ENCODE measurements at regions not wholly inside any gene's neighbourhood (a gene's known extent, or its start where the extent isn't known, plus 50 kb on each side); places are given as distances from the start of the nearest gene placed in this dataset.
A peak's percentile ranks its signal among the peaks of the same experiment; 100 is the strongest.

DNA sequence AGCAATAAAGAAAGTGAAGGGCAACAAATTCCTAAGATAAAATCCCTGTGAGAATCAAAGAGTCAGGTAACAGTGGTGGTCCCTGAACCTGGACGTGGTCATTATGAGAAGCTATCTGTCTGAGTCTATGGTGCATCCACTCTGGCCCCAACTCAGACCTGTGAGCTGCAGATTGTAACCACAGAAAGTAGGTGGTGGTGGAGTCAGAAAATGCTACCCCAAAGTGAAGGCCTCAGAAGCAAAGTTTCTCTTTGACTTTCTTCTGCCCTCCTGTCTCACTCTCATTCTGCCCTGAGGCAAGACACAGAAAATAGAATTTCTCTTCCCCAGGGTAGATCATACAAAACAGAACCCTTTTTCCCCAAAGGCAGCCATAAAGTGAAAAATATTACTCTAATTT lies 84.1 kb upstream of the NEIL3 start:
- H3K27ac Mint-ChIP-seq, result no peak overlapping the region
- ATAC-seq, result peak; percentile 58
- no peaks in the 10 kb centered on the region for H3K9me3 Mint-ChIP-seq
- H3K4me3 Mint-ChIP-seq, result no peak overlapping the region
- DNase-seq (ENCODE audit: low spot score in 2 of 2), result no peak
- no peaks in the 10 kb centered on the region for H3K36me3 Mint-ChIP-seq
- peaks cover 5% of the 10 kb centered on the region for H3K4me1 Mint-ChIP-seq

DNA sequence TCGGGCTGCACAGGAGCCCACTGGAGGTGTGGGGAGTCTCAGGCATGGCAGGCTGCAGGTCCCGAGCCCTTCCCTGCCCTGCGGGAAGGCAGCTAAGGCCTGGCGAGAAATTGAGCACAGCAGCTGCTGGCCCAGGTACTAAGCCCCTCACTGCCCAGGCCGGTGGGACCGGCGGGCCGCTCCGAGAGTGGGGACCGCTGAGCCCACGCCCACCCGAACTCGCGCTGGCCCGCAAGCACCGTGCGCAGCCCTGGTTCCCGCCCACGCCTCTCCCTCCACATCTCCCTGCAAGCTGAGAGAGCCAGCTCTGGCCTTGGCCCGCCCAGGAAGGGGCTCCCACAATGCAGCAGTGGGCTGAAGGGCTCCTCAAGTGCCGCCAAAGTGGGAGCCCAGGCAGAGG lies 82.0 kb upstream of the NEIL3 start:
- peaks cover 5% of the 10 kb centered on the region for H3K4me1 Mint-ChIP-seq
- no peaks in the 10 kb centered on the region for H3K36me3 Mint-ChIP-seq
- no peak for DNase-seq (ENCODE audit: low spot score in 2 of 2)
- ATAC-seq, result no peak
- no peak overlapping the region for H3K4me3 Mint-ChIP-seq
- no peaks in the 10 kb centered on the region for H3K9me3 Mint-ChIP-seq
- no peak overlapping the region for H3K27ac Mint-ChIP-seq

DNA sequence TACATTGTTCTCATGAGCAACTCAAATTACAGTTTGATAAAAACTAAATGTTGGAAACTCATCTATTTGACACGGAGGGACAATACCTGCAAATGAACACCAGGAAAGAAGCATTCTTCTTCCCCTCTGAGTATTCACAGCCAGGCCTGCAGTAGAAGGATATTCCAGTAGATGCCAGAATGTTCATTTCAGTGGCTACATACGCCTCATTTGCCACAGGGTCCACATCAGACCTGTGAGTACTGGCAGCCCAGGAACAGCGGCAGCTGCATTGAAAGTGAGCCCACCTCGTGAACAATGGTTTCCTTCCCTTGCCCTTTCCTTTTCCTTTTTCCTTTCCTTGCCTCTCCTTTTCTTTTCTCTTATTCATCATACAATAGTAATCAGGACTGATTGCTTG lies 81.1 kb upstream of the NEIL3 start:
- H3K27ac Mint-ChIP-seq, result no peak overlapping the region
- H3K9me3 Mint-ChIP-seq, result no peaks in the 10 kb centered on the region
- H3K4me1 Mint-ChIP-seq, result peaks cover 5% of the 10 kb centered on the region
- H3K4me3 Mint-ChIP-seq, result no peak overlapping the region
- H3K36me3 Mint-ChIP-seq, result no peaks in the 10 kb centered on the region
- DNase-seq (ENCODE audit: low spot score in 2 of 2) (no peak), ATAC-seq (no peak)

DNA sequence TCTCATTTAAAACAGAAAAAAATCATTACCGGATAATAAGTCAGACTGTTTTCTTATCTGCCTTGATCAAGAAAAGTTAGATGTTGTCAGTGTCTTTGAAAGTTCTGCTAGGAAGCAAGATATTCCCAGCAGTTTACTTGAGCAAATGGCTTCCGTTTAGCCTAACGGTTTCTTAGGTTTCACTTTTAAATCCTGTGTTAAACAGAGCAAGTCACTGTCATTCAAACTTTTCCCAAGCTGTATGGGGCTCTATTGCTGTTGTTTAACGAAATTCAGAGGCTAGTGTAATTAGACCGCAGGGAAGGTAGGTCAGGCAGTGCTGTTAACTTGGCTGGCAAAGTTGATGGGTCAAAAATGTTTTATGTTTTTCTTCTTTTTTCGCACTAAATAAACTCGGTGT lies 80.3 kb upstream of the NEIL3 start:
- Mint-ChIP-seq H3K27ac (peak overlapping the region; percentile 26), H3K4me1 (peaks cover 5% of the 10 kb centered on the region), H3K9me3 (no peaks in the 10 kb centered on the region), H3K36me3 (no peaks in the 10 kb centered on the region), H3K4me3 (peak overlapping the region; percentile 42)
- DNase-seq (ENCODE audit: low spot score in 2 of 2) (no peak), ATAC-seq (no peak)

DNA sequence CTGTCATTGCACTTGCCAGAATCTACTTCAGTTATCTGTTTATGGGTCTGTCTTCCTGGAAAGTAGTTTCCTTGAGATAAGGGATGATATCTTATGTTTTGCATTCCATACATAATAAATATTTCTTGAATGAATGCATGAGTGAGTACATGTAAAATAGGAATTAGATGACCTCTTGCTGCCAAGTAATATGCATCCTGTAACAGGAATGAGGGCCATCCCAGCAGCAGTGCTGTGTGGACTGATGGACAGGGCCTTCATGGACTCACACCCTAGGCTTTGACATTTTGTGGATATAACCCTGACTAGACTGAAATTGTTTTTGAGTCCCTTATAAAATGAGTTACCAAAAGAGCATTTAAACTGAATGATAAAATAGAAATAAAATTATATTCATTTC lies 77.2 kb upstream of the NEIL3 start:
- Mint-ChIP-seq H3K4me3 (no peak overlapping the region), H3K36me3 (no peaks in the 10 kb centered on the region), H3K9me3 (no peaks in the 10 kb centered on the region), H3K27ac (no peak overlapping the region), H3K4me1 (peaks cover 5% of the 10 kb centered on the region)
- ATAC-seq, result no peak
- DNase-seq (ENCODE audit: low spot score in 2 of 2), result no peak

DNA sequence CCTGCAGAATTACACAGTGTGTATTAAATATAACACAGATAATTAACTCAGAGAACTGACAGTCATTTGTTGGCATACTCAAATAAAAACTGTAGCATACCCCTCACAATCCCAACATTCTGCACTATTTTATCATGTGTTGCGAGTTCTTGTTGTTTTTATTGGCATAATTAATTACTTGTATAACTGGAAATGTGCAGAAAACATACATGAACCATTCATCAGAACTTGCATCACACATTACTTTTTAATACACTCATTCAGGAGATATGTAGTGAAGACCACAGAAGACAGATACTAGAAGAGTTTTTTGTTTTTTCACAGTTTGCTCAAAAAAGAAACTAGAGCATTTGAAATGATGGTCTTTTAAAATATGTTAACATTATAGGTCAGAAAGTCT lies 74.6 kb upstream of the NEIL3 start:
- no peaks in the 10 kb centered on the region for H3K4me1 Mint-ChIP-seq
- DNase-seq (ENCODE audit: low spot score in 2 of 2), result no peak
- ATAC-seq, result no peak
- H3K36me3 Mint-ChIP-seq, result no peaks in the 10 kb centered on the region
- no peak overlapping the region for H3K4me3 Mint-ChIP-seq
- H3K27ac Mint-ChIP-seq, result no peak overlapping the region
- H3K9me3 Mint-ChIP-seq, result no peaks in the 10 kb centered on the region

DNA sequence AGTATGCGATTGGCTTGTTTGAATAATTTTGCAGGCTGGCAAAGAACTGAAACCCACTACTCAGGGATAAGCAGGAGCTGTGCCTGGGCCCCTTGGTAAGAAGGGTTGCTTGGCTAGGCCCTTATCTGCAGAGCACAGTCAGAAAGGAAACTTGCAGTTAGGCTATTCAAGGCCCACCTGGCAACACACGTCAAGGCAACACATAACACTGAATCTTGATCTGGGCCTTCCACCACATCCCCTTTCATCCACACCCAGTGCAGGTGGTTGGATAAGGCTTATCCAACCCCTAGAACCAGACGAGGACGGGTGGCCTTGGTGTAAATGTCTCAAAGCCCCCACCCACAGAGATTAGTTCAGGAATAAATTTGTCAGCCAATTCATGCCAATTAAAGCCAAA lies 72.8 kb upstream of the NEIL3 start:
- H3K27ac Mint-ChIP-seq, result no peak overlapping the region

DNA sequence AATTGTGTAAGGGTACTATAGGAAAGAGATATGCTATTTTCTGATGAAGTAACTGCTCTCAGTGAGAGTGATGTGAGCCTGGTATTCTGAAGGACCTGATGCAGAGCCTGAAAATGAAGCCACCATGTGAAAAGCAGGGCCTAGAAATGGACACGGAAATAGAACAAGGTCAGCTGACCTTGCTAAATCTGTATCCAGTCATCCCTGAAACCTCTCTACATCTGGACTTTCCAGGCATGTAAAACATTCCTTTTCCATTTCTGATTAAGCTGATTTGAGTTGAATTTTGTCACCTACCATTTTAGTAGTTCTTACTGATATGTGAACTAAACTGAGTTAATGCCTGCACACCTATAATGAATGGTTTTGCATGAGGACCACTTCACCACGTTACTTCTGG lies 72.4 kb upstream of the NEIL3 start:
- Mint-ChIP-seq H3K27ac (no peak overlapping the region), H3K9me3 (no peaks in the 10 kb centered on the region)

More for the DNA sequence above, 72.8 kb upstream of the NEIL3 start:
- Mint-ChIP-seq H3K36me3 (no peaks in the 10 kb centered on the region), H3K4me1 (peaks cover 2% of the 10 kb centered on the region), H3K4me3 (no peak overlapping the region), H3K9me3 (no peaks in the 10 kb centered on the region)
- DNase-seq (ENCODE audit: low spot score in 2 of 2), result no peak
- no peak for ATAC-seq

DNA sequence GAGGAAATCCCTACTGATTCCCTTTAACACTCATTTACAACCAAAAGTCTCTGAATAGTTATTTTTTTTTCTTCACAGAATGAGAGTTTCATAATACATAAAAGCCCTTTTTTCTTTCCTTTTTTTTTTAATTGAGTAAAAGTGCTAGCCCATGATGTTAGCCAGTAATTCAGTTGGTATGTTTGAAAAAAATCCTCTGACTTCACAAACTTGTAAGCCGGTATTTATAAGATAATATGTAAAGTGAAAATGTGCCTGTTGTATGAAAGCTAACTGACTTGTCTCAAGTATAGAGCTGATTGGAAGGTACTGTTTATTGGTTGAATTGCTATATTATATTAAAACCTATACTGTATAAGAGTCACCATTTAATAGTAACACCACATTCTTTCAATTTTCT lies 70.2 kb upstream of the NEIL3 start:
- Mint-ChIP-seq H3K4me1 (peaks cover 5% of the 10 kb centered on the region), H3K36me3 (no peaks in the 10 kb centered on the region), H3K4me3 (no peak overlapping the region), H3K9me3 (no peaks in the 10 kb centered on the region), H3K27ac (no peak overlapping the region)
- no peak for ATAC-seq
- DNase-seq (ENCODE audit: low spot score in 2 of 2), result no peak

More for the DNA sequence above, 72.4 kb upstream of the NEIL3 start:
- no peak for DNase-seq (ENCODE audit: low spot score in 2 of 2)
- no peak for ATAC-seq
- Mint-ChIP-seq H3K4me1 (peaks cover 5% of the 10 kb centered on the region), H3K4me3 (no peak overlapping the region), H3K36me3 (no peaks in the 10 kb centered on the region)

DNA sequence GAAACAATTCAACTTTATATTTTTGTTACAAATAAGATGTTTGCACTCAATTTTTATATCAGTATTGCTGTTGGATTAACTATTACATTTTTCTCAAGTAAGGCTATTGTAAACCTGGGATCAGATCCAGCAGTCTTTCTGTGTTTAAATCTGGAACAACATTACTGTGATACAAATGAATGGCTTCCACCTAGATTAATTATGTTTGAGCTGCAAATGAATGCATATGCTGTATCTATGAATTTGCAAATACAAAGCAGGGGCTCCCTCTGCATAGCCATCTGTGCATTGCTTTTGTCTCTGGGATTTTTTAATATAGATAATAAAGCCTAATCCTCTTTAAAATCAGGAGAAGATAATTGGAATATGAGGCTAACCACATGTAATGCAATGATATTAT lies 69.8 kb upstream of the NEIL3 start:
- Mint-ChIP-seq H3K27ac (no peak overlapping the region), H3K4me3 (no peak overlapping the region), H3K36me3 (no peaks in the 10 kb centered on the region)

DNA sequence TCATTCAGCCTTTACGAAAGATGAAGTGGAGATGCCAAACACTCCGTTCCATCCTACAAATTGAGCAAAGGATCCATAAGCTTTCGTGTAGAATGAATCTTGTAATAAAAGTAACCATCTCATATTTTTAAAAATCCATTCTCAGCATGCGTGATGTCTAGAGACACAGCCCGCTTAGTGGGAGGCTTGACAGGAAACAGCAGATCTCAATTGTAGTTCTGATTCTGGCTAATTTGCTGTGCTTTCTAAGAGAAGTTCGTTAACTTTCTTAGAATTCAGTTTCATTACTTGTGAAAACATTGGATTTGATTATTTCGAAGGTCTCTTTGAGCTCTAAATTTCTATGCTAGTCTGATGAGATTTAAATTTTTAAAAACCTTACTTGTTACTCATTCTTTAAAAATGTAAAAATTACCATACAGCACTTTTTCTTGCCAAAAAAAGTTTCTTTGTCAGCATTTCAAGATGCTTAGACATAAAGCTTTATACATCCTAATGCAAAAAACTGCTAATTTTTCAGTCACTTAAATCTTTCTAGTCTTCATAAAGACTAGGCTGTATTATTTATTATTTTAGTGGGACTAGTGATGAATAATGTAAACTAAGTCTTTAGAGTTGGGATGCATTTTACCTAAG lies 66.9 kb upstream of the NEIL3 start:
- no peak for DNase-seq (ENCODE audit: low spot score in 2 of 2)

More for the DNA sequence above, 69.8 kb upstream of the NEIL3 start:
- no peak for DNase-seq (ENCODE audit: low spot score in 2 of 2)
- Mint-ChIP-seq H3K9me3 (no peaks in the 10 kb centered on the region), H3K4me1 (peaks cover 5% of the 10 kb centered on the region)
- no peak for ATAC-seq

DNA sequence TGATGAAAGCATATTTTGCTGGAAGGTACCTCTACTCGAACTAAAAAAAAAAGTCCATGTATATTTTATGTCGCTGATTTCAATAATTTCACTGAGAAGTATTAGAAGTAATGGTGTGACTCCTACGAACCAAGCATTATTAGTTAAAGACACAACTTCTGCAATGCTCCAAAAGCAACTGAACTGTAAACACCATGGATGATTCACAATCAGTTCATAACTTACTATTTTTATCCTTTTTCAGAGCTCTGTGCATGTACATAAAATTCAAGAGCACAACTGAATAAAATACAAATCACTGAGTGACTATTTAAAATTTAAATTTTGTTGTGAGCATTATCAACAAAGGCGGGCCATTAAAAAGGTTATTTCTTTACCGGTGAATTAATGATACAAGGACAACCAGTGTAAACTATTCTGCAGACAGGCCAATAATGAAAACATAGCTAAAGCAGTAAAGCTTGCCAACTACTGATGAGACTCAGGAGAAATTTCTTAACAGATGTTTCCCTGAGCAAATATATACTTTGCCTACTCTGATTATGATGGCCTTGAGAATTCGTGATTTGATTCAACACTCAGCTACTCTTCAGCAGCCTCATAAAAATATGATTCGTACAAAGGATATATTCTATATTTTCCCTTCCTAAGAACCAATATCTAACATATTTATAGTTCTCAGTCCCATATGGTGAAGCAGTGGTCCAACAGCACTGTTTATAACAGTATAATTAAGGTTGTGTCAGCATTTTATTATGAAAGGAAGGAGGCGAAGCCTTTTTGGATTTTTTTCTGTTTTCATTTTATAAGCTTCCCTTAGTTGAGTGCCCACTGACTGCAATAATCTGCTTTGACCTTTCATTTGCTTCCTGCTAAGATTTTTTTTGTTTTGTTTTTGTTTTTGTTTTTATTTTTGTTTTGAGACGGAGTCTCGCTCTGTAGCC lies 62.8 kb upstream of the NEIL3 start:
- ATAC-seq, result no peak
- DNase-seq (ENCODE audit: low spot score in 2 of 2), result no peak
- Mint-ChIP-seq H3K36me3 (no peaks in the 10 kb centered on the region), H3K4me1 (peaks cover 16% of the 10 kb centered on the region), H3K9me3 (no peaks in the 10 kb centered on the region), H3K27ac (no peak overlapping the region), H3K4me3 (no peak overlapping the region)

More for the DNA sequence above, 66.9 kb upstream of the NEIL3 start:
- H3K36me3 Mint-ChIP-seq, result no peaks in the 10 kb centered on the region
- H3K27ac Mint-ChIP-seq, result no peak overlapping the region
- ATAC-seq, result no peak
- peaks cover 5% of the 10 kb centered on the region for H3K4me1 Mint-ChIP-seq
- H3K4me3 Mint-ChIP-seq, result no peak overlapping the region
- no peaks in the 10 kb centered on the region for H3K9me3 Mint-ChIP-seq

DNA sequence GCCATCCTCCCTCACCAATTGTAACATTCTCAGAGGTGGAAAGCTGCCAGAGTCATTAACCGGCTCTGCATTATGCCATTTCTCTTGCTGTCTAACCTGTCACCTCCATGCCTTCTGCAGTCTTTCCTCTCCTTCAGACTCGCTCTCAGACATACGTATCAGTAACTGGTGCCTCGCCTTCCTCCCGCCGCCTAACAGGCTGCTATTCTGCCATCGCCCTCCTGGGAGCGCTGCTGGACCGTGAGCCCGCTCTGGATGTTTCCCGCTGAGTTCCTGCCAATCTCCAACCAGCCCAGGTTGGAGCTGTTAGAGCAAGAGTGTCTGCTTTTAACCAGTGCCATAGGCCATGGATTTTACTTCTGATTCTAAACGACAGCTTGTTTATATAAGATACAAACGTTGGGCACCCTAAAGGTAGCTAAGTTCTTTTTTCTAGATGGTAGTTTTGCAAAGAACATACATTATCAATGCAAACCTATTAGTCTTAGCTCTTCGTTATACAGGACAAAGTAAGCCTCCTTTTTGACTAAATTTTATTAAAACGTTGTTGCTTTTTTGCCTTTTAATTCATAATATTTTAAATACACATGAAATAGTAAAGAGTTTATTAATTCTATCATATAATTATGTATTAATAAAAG lies 59.5 kb upstream of the NEIL3 start:
- DNase-seq (ENCODE audit: low spot score in 2 of 2) (peak; percentile 61 to 86), ATAC-seq (peak; percentile 88)
- Mint-ChIP-seq H3K4me1 (peaks cover 14% of the 10 kb centered on the region), H3K27ac (no peak overlapping the region), H3K36me3 (no peaks in the 10 kb centered on the region), H3K9me3 (no peaks in the 10 kb centered on the region), H3K4me3 (no peak overlapping the region)

DNA sequence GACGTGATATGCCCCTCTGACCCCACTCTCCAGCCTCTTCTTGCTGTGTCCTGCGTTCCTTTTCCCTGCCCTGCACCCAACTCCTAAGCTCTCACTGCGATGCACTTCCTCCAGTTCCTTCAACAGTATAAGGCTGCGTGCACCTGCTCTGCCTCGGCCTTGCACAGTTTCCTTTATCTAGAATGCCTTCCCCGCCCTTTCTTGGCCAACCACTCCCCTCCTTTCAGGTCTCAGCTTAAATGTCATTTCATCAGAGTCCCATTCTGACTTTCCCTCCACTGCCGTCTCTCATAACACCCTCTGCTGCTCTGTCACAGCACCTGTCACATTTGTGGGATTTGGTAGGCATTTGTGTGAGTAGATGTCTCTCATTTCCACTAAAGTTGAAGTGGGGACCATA lies 58.4 kb upstream of the NEIL3 start:
- H3K9me3 Mint-ChIP-seq, result no peaks in the 10 kb centered on the region
- peaks cover 14% of the 10 kb centered on the region for H3K4me1 Mint-ChIP-seq
- DNase-seq (ENCODE audit: low spot score in 2 of 2) (no peak), ATAC-seq (peak; percentile 64)
- H3K4me3 Mint-ChIP-seq, result no peak overlapping the region
- no peak overlapping the region for H3K27ac Mint-ChIP-seq
- no peaks in the 10 kb centered on the region for H3K36me3 Mint-ChIP-seq

DNA sequence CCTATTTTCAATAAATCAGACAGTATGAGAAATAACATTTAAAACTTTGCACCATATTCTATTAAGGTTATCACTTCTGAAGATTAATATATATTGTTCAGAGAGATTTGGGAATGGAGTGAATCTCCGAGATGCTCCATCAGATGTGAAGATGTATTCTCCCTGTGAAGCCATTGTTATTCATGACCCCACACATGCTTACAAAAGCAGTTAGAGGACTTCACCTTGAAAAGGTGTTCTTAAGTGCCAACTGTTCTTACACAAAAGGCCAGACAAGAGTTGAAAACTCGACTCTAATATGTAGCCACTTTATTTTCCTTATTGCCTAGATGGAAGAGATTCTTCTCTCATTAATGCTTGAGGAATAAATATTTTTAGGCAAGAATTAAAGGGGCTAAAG lies 54.3 kb upstream of the NEIL3 start:
- Mint-ChIP-seq H3K27ac (no peak overlapping the region), H3K4me3 (no peak overlapping the region), H3K36me3 (no peaks in the 10 kb centered on the region), H3K4me1 (peaks cover 7% of the 10 kb centered on the region), H3K9me3 (no peaks in the 10 kb centered on the region)
- ATAC-seq (no peak), DNase-seq (ENCODE audit: low spot score in 2 of 2) (no peak)

DNA sequence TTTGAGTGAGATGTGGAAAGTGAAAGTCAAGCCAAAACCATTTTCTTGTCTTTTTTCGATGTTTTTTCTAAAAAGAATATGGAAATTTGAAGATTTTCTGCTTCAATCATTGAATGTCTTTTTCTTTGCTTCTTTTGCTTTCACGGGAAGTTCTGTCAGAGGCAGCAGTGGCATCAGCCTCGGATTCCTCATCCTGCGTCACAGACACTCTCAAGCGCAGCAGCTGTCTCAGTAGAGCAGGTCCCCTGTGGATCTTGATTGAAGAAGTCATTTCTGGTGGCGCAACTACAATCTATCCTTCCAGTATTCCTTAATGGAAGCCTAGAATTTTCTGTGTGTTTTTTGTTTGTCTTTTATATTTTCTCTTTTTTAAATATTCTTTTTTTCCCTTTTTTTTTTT lies 52.7 kb upstream of the NEIL3 start:
- no peak overlapping the region for H3K27ac Mint-ChIP-seq
- no peaks in the 10 kb centered on the region for H3K9me3 Mint-ChIP-seq
- DNase-seq (ENCODE audit: low spot score in 2 of 2) (no peak), ATAC-seq (no peak)
- H3K36me3 Mint-ChIP-seq, result no peaks in the 10 kb centered on the region
- H3K4me1 Mint-ChIP-seq, result no peaks in the 10 kb centered on the region
- H3K4me3 Mint-ChIP-seq, result no peak overlapping the region

All from stimulated activated effector memory CD8-positive, alpha-beta T cell treated with anti-CD3 and anti-CD28 coated beads, Interleukin-12 subunit alpha, Interleukin-12 subunit beta, amount 100 ng/mL, for 72 hours (primary cell).